OCI-LY7 (cell line): ENCODE measurements at regions not wholly inside any gene's neighbourhood (a gene's known extent, or its start where the extent isn't known, plus 50 kb on each side); places are given as distances from the start of the nearest gene placed in this dataset.

Source experiments
- BruUV-seq: library from RNA; stranded (reverse); fragments of 400-500 nt; replicated peaks from 2 replicates; lab custom pipeline; 2021; lab: Mats Ljungman, UMichigan
- CTCF ChIA-PET: fragments of 300-600 bp; sonication (Branson Sonifier 250); formaldehyde crosslinking; loops from one replicate; lab custom pipeline; 2022; ENCODE audit warnings: antibody characterized with exemption; ENCODE audit not compliant: unreplicated experiment; lab: Charles Lee
- POLR2A ChIA-PET: fragments of 300-600 bp; sonication (Branson Sonifier 250); formaldehyde crosslinking; loops from one replicate; lab custom pipeline; 2022; ENCODE audit warnings: antibody characterized with exemption; lab: Charles Lee
- DNase-seq: peaks from one replicate; pipeline ENCODE4 v3.0.0-alpha.2; 2015; ENCODE audit warnings: low spot score
- H2AFZ ChIP-seq: fragments of 200-600 bp; sonication (generic), shearing (Covaris generic); 2 replicates; pipeline ENCODE4 v1.6.1; 2014; ENCODE audit warnings: mild to moderate bottlenecking, antibody characterized with exemption, low read length, moderate library complexity
- H3K27ac ChIP-seq: fragments of 200-600 bp; sonication (generic); 2 replicates; pipeline ENCODE4 v1.5.1; 2014; ENCODE audit warnings: mixed run types, low read depth, mild to moderate bottlenecking, moderate library complexity, low read length, inconsistent platforms; ENCODE audit not compliant: poor library complexity, severe bottlenecking
- H3K36me3 ChIP-seq: fragments of 200-600 bp; sonication (generic); 2 replicates; pipeline ENCODE4 v1.6.1; 2014; ENCODE audit warnings: mild to moderate bottlenecking, antibody characterized with exemption, low read length, moderate library complexity, mixed read lengths; ENCODE audit not compliant: insufficient read depth
- H3K4me1 ChIP-seq: fragments of 200-600 bp; sonication (generic); 2 replicates; pipeline ENCODE4 v1.5.1; 2014; ENCODE audit warnings: mild to moderate bottlenecking, low read length; ENCODE audit not compliant: insufficient read depth, poor library complexity, severe bottlenecking
- H3K4me2 ChIP-seq: fragments of 200-600 bp; sonication (generic); 2 replicates; pipeline ENCODE4 v1.6.1; 2014; ENCODE audit warnings: mild to moderate bottlenecking, low read length
- H3K4me3 ChIP-seq: fragments of 200-600 bp; sonication (generic); 2 replicates; pipeline ENCODE4 v1.5.1; 2014; ENCODE audit warnings: mild to moderate bottlenecking, low read depth, low read length; ENCODE audit not compliant: poor library complexity, severe bottlenecking
- H3K79me2 ChIP-seq: fragments of 200-600 bp; sonication (generic); 2 replicates; pipeline ENCODE4 v1.6.1; 2016; ENCODE audit warnings: low read depth, mild to moderate bottlenecking, low read length, moderate library complexity, mixed read lengths; ENCODE audit not compliant: insufficient read depth
- H3K9me2 ChIP-seq: fragments of 200-600 bp; sonication (generic); 2 replicates; pipeline ENCODE4 v1.6.1; 2016; ENCODE audit warnings: mild to moderate bottlenecking, low read length, mixed read lengths; ENCODE audit not compliant: insufficient read depth
- H3K9me3 ChIP-seq: fragments of 200-600 bp; sonication (generic); 2 replicates; pipeline ENCODE4 v1.6.1; 2014; ENCODE audit warnings: mild to moderate bottlenecking, mixed run types, low read length, mixed read lengths
- H4K20me1 ChIP-seq: fragments of 200-600 bp; sonication (generic); 2 replicates; pipeline ENCODE4 v1.6.1; 2014; ENCODE audit warnings: mild to moderate bottlenecking, antibody characterized with exemption, low read length, moderate library complexity, mixed read lengths; ENCODE audit not compliant: insufficient read depth
- CTCF ChIP-seq: fragments of 200-600 bp; sonication (generic); conservative IDR thresholded peaks from 2 replicates; pipeline ENCODE4 v1.5.1; 2014; ENCODE audit warnings: mild to moderate bottlenecking, antibody characterized with exemption, low read length, moderate library complexity, mixed read lengths
- EZH2phosphoT487 ChIP-seq: fragments of 200-600 bp; sonication (generic); IDR thresholded peaks from 2 replicates; pipeline ENCODE4 v1.6.1; 2018; ENCODE audit warnings: low read depth, borderline replicate concordance, mild to moderate bottlenecking, mixed run types, antibody characterized with exemption, low read length, moderate library complexity, mixed read lengths
- intact Hi-C: fragments of 100-400 bp; cut with micrococcal nuclease; formaldehyde crosslinking; loops from one replicate; pipeline ENCODE4 v1.10.0; 2022; ENCODE audit not compliant: unreplicated experiment

DNA sequence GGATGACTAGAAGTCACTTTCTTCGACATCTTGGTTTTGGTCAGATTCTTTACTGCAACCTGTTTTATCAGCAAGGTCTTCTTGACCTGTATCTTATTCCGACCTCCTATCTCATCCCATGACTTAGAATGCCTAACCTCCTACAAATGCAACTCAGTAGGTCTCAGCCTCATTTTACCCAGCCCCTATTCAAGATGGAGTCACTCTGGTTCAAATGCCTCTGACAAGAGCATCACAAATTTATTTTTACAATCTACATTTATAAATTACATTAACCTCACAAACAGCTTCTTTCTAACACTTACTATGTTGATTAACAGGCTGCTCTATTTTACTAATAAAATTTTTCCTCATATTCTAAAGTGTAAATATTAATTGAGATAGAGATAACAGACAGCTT lies 867.0 kb upstream of the CNTN5 start:
- TF ChIP-seq CTCF (no peak), EZH2phosphoT487 (no peak)
- Histone ChIP-seq H3K27ac (no peak overlapping the region), H4K20me1 (no peaks in the 10 kb centered on the region), H3K36me3 (no peaks in the 10 kb centered on the region), H3K4me1 (no peaks in the 10 kb centered on the region), H3K9me3 (no peaks in the 10 kb centered on the region), H3K79me2 (no peaks in the 10 kb centered on the region), H3K9me2 (no peaks in the 10 kb centered on the region), H3K4me3 (no peak overlapping the region), H3K4me2 (no peak overlapping the region), H2AFZ (no peak overlapping the region)
- CTCF ChIA-PET: no interaction called here
- POLR2A ChIA-PET: no interaction called here
- intact Hi-C loops: no loop called here
- no TSS peak for BruUV-seq
- no peak for DNase-seq

GRCh38 chr11:98155696-98156095 lies 865.1 kb upstream of the CNTN5 start:
- Histone ChIP-seq H3K9me3 (no peaks in the 10 kb centered on the region), H3K27ac (no peak overlapping the region), H3K79me2 (no peaks in the 10 kb centered on the region), H3K4me3 (no peak overlapping the region), H3K4me2 (no peak overlapping the region), H4K20me1 (no peaks in the 10 kb centered on the region), H2AFZ (no peak overlapping the region), H3K36me3 (no peaks in the 10 kb centered on the region), H3K9me2 (no peaks in the 10 kb centered on the region), H3K4me1 (no peaks in the 10 kb centered on the region)
- ChIA-PET CTCF (no interaction called here), POLR2A (interaction anchor here (0.9 kb wide), 1 partner anchor 10 kb away, joined by 4 read pairs; no protein-coding TSS in a partner anchor)
- intact Hi-C loops: no loop called here
- DNase-seq: no peak
- BruUV-seq: no TSS peak
- TF ChIP-seq CTCF (no peak), EZH2phosphoT487 (no peak)

GRCh38 chr11:98177925-98178324 lies 842.8 kb upstream of the CNTN5 start:
- CTCF ChIA-PET: no interaction called here

More at GRCh38 chr11:98177925-98178324, 842.8 kb upstream of the CNTN5 start:
- H3K9me3 ChIP-seq: no peaks in the 10 kb centered on the region
- H3K79me2 ChIP-seq: no peaks in the 10 kb centered on the region
- H3K9me2 ChIP-seq: no peaks in the 10 kb centered on the region
- H3K4me2 ChIP-seq: no peak overlapping the region
- TF ChIP-seq CTCF (no peak), EZH2phosphoT487 (no peak)
- no peak overlapping the region for H2AFZ ChIP-seq
- POLR2A ChIA-PET: interaction anchor here (0.8 kb wide), 1 partner anchor 154 kb away, joined by 3 read pairs; no protein-coding TSS in a partner anchor
- no peaks in the 10 kb centered on the region for H4K20me1 ChIP-seq
- H3K36me3 ChIP-seq: no peaks in the 10 kb centered on the region
- no TSS peak for BruUV-seq
- no peak overlapping the region for H3K27ac ChIP-seq
- intact Hi-C loops: no loop called here
- H3K4me1 ChIP-seq: no peaks in the 10 kb centered on the region
- H3K4me3 ChIP-seq: no peak overlapping the region
- no peak for DNase-seq
